Activated naive CD4-positive, alpha-beta T cell treated with anti-CD3 and anti-CD28 coated beads, Interleukin-2, amount 50 U/mL, for 24 hours (primary cell): ENCODE measurements at regions not wholly inside any gene's neighbourhood (a gene's known extent, or its start where the extent isn't known, plus 50 kb on each side); places are given as distances from the start of the nearest gene placed in this dataset.
"Not testable (repeated sequence)": the region's sequence is repeated elsewhere in the genome, so short reads cannot be mapped to it uniquely, and the experiment has no call there.

ENCODE experiments used
- H3K27ac Mint-ChIP-seq: one replicate; pipeline ENCODE4 v1.8.0; 2021; ENCODE audit warnings: mild to moderate bottlenecking, mixed read lengths
- H3K27me3 Mint-ChIP-seq: one replicate; pipeline ENCODE4 v1.8.0; 2021; ENCODE audit warnings: mixed read lengths
- H3K36me3 Mint-ChIP-seq: one replicate; pipeline ENCODE4 v1.8.0; 2021; ENCODE audit warnings: mixed read lengths
- H3K4me1 Mint-ChIP-seq: one replicate; pipeline ENCODE4 v1.8.0; 2021; ENCODE audit warnings: mixed read lengths
- H3K4me3 Mint-ChIP-seq: one replicate; pipeline ENCODE4 v1.8.0; 2021; ENCODE audit warnings: mild to moderate bottlenecking, mixed read lengths
- H3K9me3 Mint-ChIP-seq: one replicate; pipeline ENCODE4 v1.8.0; 2021; ENCODE audit warnings: mixed read lengths

DNA sequence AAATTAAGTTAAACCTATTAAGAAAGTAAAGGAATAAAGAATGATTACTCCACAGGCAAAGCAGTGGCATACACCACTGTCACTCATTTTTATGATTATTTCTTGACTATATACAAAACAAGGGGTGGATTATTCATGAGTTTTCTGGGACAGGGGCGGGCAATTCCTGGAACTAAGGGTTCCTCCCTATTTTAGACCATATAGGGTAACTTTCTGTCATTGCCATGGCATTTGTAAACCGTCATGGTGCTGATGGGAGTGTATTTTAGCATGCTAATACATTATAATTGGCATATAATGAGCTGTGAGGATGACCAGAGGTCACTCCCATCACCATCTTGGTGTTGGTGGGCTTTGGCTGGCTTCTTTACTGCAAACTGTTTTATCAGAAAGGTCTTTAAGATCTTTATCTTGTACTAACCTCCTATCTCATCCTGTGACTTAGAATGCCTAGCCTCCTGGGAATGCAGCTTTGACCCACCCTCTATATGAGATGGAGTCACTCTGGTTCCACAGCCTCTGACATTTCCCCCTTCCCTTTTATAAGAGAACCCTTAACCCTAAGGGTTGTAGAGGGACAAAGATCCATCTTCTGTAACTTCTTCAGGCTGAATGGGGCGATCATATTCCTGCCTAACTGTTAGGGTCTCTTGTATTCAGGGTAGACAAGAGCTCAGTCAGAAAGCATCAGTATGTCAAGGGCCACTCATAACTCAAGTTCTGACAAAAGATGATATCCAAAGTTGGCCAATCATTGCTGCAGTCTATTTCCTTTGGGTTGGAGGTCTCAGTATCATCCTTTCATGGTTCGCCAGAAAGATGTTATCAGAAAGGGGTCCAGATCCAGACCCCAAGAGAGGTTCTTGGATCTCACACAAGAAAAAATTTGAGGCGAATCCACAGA, 79.5 kb upstream of the LIPC start:
- Mint-ChIP-seq H3K27me3 (no peaks in the 10 kb centered on the region), H3K4me3 (no peak overlapping the region), H3K4me1 (peaks cover 20% of the 10 kb centered on the region), H3K27ac (no peak overlapping the region), H3K36me3 (no peaks in the 10 kb centered on the region), H3K9me3 (no peaks in the 10 kb centered on the region)

DNA sequence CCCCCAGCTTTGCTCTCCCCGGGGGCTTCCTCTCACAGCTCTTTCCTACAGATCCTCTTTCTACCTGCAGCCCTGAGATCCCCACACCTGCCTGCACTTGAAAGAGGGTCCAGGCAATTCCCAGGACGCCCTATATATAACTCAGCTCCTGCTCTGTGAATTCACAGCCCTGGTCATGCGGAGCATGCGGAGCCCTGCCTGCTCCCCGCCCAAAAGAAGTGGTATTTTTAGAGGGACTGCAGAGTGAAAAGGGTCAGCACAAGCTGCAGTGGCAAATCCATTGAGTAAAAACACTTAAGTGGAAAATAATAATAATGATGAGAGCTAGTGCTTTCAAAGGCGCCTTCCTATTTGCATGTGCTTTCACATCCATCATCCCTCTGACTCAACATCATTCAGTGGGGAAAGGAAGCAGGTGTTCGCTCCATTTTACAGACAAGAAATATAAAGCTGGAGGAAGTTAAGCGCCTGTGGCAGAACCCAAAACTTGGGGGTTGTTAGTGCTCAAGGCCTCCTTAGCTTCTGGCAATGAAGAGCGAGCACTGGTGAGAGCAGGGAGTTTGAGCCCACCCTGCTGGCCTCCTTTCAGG, 76.3 kb upstream of the LIPC start:
- Mint-ChIP-seq H3K36me3 (no peaks in the 10 kb centered on the region), H3K27me3 (no peaks in the 10 kb centered on the region), H3K4me3 (peak overlapping the region; percentile 47), H3K9me3 (no peaks in the 10 kb centered on the region), H3K4me1 (peaks cover 43% of the 10 kb centered on the region), H3K27ac (peak overlapping the region; percentile 51)

DNA sequence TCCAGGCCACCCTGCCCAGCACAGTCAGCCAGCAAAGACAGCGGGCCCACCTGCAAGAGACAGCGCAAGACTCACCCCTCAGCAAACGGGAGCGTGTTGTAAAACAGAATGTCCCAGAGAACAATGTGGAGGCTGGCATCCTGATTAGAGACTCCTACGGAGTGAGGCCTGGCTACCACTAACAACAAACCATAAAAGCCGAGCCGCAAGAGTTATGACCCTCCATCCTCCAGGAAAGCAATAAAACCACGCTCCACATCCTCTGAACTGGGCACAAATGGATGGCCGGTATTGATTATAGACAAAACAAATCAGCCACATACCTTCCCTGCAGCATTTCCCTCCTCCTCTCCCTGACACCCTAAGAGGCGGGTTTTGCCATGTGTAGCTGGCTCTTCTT, 75.8 kb upstream of the LIPC start:
- H3K27me3 Mint-ChIP-seq: no peaks in the 10 kb centered on the region
- H3K27ac Mint-ChIP-seq: peak overlapping the region; percentile 72
- peak overlapping the region; percentile 23 for H3K4me3 Mint-ChIP-seq
- no peaks in the 10 kb centered on the region for H3K9me3 Mint-ChIP-seq
- no peaks in the 10 kb centered on the region for H3K36me3 Mint-ChIP-seq
- peaks cover 43% of the 10 kb centered on the region for H3K4me1 Mint-ChIP-seq

DNA sequence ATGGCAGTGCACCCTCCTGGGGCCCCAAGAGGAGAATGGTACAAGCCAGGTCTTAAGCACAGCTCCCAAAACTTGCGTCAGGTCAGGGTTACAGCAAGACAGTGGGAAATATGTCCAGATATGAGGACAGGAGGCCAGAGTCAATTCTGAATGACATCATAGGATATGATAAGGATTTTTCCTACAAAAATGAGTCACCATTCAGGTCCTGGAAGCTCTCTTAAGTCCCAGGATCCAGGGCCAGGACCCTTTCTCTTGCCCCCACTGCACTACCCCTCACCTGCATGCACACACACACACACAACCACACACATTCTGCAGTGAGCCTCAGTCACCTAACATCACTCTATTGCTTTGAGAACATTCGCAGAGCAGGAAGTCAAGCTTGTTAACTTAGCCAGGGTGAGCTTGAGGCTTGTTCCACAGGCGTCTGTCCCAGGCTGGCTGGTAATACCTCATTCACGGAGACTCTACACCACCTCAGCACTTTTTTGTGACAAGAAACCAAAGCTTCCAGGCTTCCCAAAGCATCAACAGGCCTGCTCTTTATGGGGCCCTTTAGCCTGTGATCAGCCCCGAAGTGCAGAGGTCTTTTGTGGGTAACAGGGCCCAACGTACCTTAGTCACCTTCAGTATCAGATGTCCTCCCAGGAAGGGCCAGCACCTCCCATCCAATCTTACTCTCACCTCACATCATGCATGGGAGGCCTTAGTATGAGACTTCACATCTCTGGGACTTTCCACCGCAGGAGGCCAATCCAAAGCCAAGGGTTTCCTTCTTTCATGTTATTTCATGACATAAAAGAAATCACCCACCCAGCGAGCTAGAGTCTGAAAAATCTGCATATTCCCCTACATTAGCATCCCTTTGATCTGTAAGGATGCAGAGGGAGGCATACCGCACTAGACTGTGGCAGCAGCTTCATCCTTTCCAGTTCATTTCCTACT, 74.0 kb upstream of the LIPC start:
- H3K9me3 Mint-ChIP-seq: no peaks in the 10 kb centered on the region
- no peaks in the 10 kb centered on the region for H3K36me3 Mint-ChIP-seq
- H3K4me1 Mint-ChIP-seq: peaks cover 51% of the 10 kb centered on the region
- peak overlapping the region; percentile 55 for H3K4me3 Mint-ChIP-seq
- peak overlapping the region; percentile 71 for H3K27ac Mint-ChIP-seq
- H3K27me3 Mint-ChIP-seq: no peaks in the 10 kb centered on the region

DNA sequence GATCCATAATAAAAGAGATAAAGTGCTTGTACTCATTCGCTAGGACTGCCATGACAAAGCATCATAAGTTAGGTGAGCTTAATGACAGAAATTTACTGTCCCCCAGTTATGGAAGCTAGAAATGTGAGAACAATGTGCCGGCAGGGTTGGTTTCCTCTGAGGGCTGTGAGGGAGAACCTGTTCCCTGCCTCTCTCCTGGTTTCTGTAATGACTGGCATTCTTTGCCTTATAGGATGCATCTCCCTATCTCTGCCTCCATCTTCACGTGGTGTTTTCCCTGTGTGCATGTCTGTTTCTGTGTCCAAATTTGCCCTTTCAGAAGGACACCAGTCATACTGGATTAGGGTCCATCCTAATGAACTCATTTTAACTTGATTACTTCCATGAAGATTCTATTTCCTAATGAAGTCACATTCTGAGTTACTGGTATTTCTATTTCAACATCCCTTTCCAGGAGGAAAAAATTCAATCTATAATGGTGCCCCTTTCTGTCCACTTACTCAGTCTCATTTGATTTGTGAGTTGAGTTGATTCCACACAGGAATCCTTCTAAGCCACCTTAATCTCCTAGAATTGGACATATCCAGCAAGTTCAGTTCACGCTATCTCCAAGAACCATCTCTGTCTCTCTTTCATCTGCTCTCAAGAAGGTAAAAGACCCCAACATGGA, 71.2 kb upstream of the LIPC start:
- Mint-ChIP-seq H3K4me1 (peaks cover 61% of the 10 kb centered on the region), H3K9me3 (peaks cover 3% of the 10 kb centered on the region), H3K27me3 (no peaks in the 10 kb centered on the region), H3K4me3 (no peak overlapping the region), H3K36me3 (peaks cover 2% of the 10 kb centered on the region), H3K27ac (no peak overlapping the region)

DNA sequence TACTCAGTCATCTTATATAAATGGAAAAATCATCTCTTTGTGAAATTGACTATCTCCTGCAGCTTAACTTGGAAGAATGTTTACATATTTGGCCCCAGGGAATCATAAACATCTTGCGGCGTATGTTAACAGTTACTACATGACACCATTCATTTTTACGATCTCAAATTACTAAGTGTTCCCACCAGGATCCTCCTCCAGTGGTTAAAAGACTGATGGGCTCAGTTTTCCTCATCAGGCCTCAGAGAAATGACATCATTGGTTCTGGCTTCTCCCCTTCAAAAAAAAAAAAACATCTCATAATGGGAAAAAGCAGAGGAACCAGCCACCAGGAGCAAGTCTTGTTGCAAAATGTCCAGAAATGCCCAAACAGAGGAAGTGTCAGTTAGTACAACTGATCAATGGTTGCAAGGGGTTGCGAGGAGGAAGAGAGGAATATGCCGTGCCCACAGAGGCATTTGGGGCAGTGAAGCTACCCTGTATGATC, 70.5 kb upstream of the LIPC start:
- H3K4me3 Mint-ChIP-seq: no peak overlapping the region
- no peak overlapping the region for H3K27ac Mint-ChIP-seq
- H3K9me3 Mint-ChIP-seq: peaks cover 9% of the 10 kb centered on the region
- H3K4me1 Mint-ChIP-seq: peaks cover 56% of the 10 kb centered on the region
- peaks cover 2% of the 10 kb centered on the region for H3K36me3 Mint-ChIP-seq
- no peaks in the 10 kb centered on the region for H3K27me3 Mint-ChIP-seq

DNA sequence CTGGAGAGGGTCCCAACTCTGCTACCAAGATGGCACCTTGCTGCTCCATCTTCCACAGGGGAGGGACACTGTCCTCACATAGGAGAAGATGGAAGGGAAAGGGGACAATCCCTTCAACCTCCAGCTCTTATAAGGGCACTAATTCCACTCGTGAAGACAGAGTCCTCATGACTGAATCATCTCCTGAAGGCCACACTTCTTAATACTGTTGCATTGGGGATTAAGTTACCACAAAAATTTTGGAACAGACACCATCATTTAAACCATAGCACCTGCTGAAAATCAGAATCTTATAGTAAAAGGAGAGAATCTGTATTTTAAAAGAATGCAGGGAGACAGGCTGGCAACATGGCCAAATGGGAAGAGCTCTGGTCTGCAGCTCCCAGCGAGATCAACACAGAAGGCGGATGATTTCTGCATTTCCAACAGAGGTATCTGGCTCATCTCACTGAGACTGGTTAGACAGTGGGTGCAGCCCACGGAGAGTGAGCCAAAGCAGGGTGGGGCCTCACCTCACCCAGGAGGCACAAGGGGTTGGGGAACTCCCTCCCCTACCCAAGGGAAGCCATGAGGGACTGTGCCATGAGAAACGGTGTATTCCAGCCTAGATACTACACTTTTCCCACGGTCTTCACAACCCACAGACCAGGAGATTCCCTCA, 69.4 kb upstream of the LIPC start:
- Mint-ChIP-seq H3K27ac (peak overlapping the region; percentile 36), H3K27me3 (no peaks in the 10 kb centered on the region), H3K4me3 (no peak overlapping the region), H3K9me3 (peaks cover 9% of the 10 kb centered on the region), H3K4me1 (peaks cover 45% of the 10 kb centered on the region), H3K36me3 (peaks cover 2% of the 10 kb centered on the region)

DNA sequence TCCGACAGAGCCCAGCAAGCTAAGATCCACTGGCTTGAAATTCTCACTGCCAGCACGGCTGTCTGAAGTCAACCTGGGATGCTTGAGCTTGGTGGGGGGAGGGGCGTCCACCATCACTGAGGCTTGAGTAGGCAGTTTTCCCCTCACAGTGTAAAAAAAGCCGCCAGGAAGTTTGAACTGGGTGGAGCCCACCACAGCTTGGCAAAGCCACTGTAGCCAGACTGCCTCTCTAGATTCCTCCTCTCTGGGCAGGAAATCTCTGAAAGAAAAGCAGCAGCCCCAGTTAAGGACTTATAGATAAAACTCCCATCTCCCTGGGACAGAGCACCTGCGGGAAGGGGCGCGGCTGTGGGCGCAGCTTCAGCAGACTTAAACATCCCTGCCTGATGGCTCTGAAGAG, 68.7 kb upstream of the LIPC start:
- not testable (repeated sequence) for H3K9me3 Mint-ChIP-seq, H3K36me3 Mint-ChIP-seq, H3K27me3 Mint-ChIP-seq, H3K27ac Mint-ChIP-seq, H3K4me3 Mint-ChIP-seq
- H3K4me1 Mint-ChIP-seq: peaks cover 38% of the 10 kb centered on the region

DNA sequence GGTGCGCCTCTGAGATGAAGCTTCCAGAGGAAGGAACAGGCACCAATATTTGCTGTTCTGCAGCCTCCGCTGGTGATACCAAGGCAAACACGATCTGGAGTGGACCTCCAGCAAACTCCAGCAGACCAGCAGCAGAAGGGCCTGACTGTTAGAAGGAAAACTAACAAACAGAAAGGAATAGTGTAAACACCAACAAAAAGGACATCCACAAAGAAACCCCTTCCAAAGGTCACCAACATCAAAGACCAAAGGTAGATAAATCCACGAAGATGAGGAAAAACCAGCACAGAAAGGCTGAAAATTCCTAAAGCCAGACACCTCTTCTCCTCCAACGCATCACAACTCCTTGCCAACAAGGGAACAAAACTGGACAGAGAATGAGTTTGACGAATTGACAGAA, 68.1 kb upstream of the LIPC start:
- not testable (repeated sequence) for H3K27me3 Mint-ChIP-seq, H3K4me3 Mint-ChIP-seq, H3K36me3 Mint-ChIP-seq, H3K27ac Mint-ChIP-seq, H3K9me3 Mint-ChIP-seq
- H3K4me1 Mint-ChIP-seq: peaks cover 32% of the 10 kb centered on the region

DNA sequence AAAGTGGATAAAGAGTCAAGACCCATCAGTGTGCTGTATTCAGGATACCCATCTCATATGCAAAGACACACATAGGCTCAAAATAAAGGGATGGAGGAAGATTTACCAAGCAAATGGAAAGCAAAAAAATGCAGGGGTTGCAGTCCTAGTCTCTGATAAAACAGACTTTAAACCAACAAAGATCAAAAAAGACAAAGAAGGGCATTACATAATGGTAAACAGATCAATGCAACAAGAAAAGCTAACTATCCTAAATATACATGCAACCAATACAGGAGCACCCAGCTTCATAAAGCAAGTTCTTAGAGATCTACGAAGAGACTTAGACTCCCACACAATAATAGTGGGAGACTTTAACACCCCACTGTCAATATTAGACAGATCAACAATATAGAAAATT, 66.7 kb upstream of the LIPC start:
- not testable (repeated sequence) for H3K36me3 Mint-ChIP-seq, H3K4me3 Mint-ChIP-seq, H3K27me3 Mint-ChIP-seq, H3K27ac Mint-ChIP-seq, H3K9me3 Mint-ChIP-seq
- H3K4me1 Mint-ChIP-seq: peaks cover 34% of the 10 kb centered on the region

DNA sequence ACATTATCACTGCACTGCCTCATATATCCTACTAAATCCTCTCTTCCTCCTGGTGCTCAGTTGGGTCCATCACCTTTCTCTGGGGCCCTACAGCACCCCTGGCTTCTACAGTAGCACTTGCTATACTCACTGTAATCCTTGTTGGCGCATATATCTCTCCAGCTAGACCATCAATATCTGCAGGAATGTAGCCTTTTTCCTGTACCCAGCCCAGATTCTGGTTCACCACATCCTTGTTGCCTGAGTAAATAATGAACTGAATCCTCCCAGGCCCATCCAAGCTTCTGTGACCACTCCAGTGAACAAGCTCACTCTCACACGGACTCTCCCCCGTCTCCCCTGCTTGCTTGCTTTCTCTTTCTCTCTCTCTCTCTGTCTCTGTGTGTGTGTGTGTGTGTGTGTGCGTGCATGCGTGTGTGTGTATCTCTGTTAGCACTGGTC, 62.5 kb upstream of the LIPC start:
- H3K27ac Mint-ChIP-seq: peak overlapping the region; percentile 44
- peaks cover 9% of the 10 kb centered on the region for H3K9me3 Mint-ChIP-seq
- H3K4me1 Mint-ChIP-seq: peaks cover 14% of the 10 kb centered on the region
- peak overlapping the region; percentile 63 for H3K4me3 Mint-ChIP-seq
- H3K27me3 Mint-ChIP-seq: no peaks in the 10 kb centered on the region
- peaks cover 3% of the 10 kb centered on the region for H3K36me3 Mint-ChIP-seq

DNA sequence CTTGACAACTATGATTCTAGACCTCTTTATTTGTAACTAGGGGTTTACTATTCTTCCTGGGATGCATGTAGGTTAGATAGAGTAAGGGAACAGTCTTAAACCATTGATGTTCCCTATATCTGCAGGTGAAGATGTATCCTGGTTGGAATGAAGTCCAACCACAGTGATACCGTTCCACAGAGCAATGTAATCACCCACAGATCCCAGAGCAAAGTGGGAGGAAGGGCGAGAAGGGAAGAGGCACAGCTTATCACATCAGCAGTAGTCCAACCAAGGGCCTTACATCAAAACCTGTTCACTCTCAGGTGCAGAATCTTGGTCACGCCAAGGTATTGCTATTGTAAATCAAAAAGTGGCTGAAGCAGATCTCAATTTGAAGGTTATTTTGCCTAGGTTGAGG, 61.8 kb upstream of the LIPC start:
- H3K27ac Mint-ChIP-seq: no peak overlapping the region

DNA sequence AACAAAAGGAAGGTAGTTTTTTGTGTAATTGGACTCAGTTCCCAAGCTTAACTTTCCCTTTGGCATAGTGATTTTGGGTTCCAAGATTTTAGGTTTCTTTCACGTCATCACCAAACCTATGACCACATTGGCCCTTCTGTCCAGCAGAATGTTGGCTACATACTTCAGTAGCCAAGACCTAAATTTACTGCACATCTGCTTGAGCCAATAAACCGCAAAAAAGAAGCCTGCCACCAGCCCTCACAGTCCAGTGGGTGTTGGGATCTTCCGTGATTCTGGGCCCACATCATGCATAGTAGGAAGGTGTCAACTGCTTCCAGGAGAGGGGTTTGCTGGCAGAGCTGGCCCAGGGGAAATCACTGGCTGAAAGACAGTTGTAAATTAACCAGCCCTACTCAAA, 57.6 kb upstream of the LIPC start:
- H3K27me3 Mint-ChIP-seq: no peaks in the 10 kb centered on the region
- no peak overlapping the region for H3K27ac Mint-ChIP-seq
- no peak overlapping the region for H3K4me3 Mint-ChIP-seq
- peaks cover 1% of the 10 kb centered on the region for H3K36me3 Mint-ChIP-seq
- H3K9me3 Mint-ChIP-seq: no peaks in the 10 kb centered on the region
- H3K4me1 Mint-ChIP-seq: peaks cover 11% of the 10 kb centered on the region

More for the DNA sequence above, 61.8 kb upstream of the LIPC start:
- peaks cover 1% of the 10 kb centered on the region for H3K36me3 Mint-ChIP-seq
- H3K4me3 Mint-ChIP-seq: no peak overlapping the region
- H3K27me3 Mint-ChIP-seq: no peaks in the 10 kb centered on the region
- H3K9me3 Mint-ChIP-seq: peaks cover 9% of the 10 kb centered on the region
- peaks cover 13% of the 10 kb centered on the region for H3K4me1 Mint-ChIP-seq

DNA sequence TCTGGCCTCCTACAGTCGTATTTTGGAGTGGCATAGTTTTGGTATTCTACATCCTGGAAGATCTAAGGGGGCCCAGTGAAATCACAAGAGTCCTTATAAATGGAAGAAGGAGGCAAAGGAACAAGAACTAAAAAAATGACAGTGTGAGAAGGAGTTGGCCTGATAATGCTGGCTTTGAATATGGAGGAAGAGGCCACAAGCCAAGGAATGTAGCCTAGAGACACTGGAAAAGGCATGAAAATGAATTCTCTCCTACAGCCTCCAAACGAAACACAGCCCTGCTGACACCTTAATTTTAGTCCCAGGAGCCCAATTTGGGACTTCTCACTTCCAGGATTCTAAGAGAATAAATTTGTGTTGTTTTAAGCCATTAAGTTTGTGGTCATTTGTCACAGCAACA, 54.6 kb upstream of the LIPC start:
- no peak overlapping the region for H3K4me3 Mint-ChIP-seq
- no peaks in the 10 kb centered on the region for H3K4me1 Mint-ChIP-seq
- no peaks in the 10 kb centered on the region for H3K36me3 Mint-ChIP-seq
- no peaks in the 10 kb centered on the region for H3K9me3 Mint-ChIP-seq
- H3K27ac Mint-ChIP-seq: no peak overlapping the region
- H3K27me3 Mint-ChIP-seq: no peaks in the 10 kb centered on the region
